Stimulated activated naive B cell treated with anti-CD40 and anti-IgM and Interleukin-4, amounts not matched to agents 10 μg/mL and 1 μg/mL and 100 μg/mL, for 72 hours (primary cell): ENCODE measurements at regions not wholly inside any gene's neighbourhood (a gene's known extent, or its start where the extent isn't known, plus 50 kb on each side); places are given as distances from the start of the nearest gene placed in this dataset.

Source experiments
- ATAC-seq, 2 donors: fragments of 150-1000 bp; cut with Tn5 transposase; replicated peaks; 2 replicates each; pipeline ENCODE4 v1.10.0; 2021; ENCODE audit warnings: moderate library complexity in 1 of 2
- DNase-seq: peaks from one replicate; pipeline ENCODE4 v3.0.0; 2021
- H3K27ac Mint-ChIP-seq: one replicate; pipeline ENCODE4 v1.8.0; 2022; ENCODE audit warnings: mild to moderate bottlenecking, mixed read lengths
- H3K27me3 Mint-ChIP-seq, 2 donors: one replicate each; pipeline ENCODE4 v1.8.0; 2022; ENCODE audit warnings: mixed read lengths in 2 of 2
- H3K36me3 Mint-ChIP-seq, 2 donors: one replicate each; pipeline ENCODE4 v1.8.0; 2022; ENCODE audit warnings: mixed read lengths in 2 of 2, mild to moderate bottlenecking in 1 of 2
- H3K4me1 Mint-ChIP-seq, 2 donors: one replicate each; pipeline ENCODE4 v1.8.0; 2022; ENCODE audit warnings: mixed read lengths in 2 of 2, mild to moderate bottlenecking in 1 of 2
- H3K4me3 Mint-ChIP-seq, 2 donors: one replicate each; pipeline ENCODE4 v1.8.0; 2022; ENCODE audit warnings: mild to moderate bottlenecking in 2 of 2, mixed read lengths in 2 of 2, moderate library complexity in 1 of 2
- H3K9me3 Mint-ChIP-seq, 2 donors: one replicate each; pipeline ENCODE4 v1.8.0; 2022; ENCODE audit warnings: mixed read lengths in 2 of 2, mild to moderate bottlenecking in 1 of 2

DNA sequence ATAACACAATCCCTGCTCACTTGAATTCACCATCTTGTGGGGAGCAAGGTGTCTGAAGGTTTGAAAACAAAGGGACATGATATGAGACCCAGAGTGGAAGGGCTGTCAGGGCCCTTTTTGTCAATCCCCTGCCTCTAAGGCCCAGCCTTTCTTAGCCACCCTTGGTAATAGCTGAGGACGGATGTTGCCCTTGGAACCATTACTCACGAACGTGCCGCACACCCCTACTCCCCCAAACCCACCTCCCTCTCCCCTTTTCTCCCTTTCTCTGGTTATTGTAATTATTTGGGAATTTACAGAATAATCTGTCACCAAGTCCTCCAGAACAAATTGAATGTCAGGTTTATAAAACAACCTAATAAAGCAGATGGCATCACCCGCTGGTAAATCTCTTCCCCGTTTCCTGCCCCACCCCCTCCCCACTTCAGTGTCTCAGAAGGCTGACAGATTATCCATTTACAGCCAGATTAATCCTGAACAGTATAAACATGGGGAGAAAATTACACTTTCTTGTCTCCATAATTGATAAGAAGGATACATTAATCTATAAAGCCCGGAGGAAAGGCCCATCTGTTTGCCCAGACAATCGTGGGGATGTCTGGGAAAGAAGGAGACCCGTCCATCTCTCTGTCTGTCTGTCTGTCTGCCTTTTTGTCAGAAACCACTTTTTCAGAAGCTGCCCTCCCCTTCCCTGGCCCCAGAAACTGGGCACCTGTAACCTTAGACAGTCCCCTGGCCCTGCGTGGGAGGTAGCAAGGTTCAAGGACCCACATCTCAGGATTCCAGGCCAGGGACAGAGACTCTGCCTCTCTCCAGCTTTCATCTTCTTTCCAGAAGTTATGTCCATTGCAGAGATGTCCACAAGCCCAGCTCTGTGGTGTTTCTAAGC is 60.6 kb upstream of the CD34 start:
- no peak for ATAC-seq
- H3K4me3 Mint-ChIP-seq, result no peak overlapping the region
- H3K4me1 Mint-ChIP-seq, result peaks cover 0 to 7% of the 10 kb centered on the region in 2 donors
- H3K27ac Mint-ChIP-seq, result no peak overlapping the region
- no peak for DNase-seq
- H3K27me3 Mint-ChIP-seq, result peaks cover 19 to 21% of the 10 kb centered on the region in 2 donors
- H3K36me3 Mint-ChIP-seq, result no peaks in the 10 kb centered on the region
- no peaks in the 10 kb centered on the region for H3K9me3 Mint-ChIP-seq

DNA sequence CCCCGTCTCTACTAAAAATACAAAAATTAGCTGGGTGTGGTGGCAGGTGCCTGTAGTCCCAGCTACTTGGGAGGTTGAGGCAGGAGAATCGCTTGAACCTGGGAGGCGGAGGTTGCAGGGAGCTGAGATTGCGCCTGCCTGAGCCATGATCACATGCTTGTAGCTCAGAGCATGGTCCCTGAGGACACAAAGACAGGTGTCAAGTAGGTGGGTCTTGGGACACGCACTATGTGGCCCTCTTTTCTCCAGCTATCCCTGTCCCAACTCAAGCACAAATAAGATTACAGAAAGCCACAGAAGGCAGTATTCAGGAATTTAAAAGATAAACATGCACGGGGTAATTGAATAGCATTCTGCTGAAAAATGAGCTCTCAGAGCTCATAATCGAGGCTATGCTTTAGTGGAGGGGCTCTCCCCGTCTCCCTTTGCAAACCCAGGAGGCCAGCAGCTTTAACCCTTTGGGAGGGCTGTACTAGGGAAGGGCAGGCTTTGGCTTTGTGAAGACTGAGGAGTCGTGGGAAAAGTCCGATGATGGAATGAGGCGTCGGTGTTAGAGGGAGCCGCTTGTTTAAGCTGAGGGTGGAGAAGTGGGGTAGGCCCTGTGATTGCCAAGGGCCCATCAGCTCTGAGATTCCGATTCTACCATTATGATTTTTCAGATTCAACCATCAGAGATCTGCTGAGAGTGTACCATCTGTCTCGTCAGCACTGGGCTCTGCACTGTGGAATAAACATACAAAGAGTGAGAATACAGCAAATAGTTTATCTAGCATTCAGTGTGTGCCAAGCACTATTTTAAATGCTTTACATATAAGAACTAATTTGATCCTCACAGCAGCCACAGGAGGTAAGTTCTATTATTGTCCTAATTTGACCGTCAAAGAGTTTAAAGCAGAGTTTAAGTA is 59.7 kb upstream of the CD34 start:
- ATAC-seq (no peak), DNase-seq (no peak)
- peaks cover 22 to 24% of the 10 kb centered on the region in 2 donors for H3K27me3 Mint-ChIP-seq
- H3K36me3 Mint-ChIP-seq, result no peaks in the 10 kb centered on the region
- H3K27ac Mint-ChIP-seq, result no peak overlapping the region
- peaks cover 0 to 7% of the 10 kb centered on the region in 2 donors for H3K4me1 Mint-ChIP-seq
- no peak overlapping the region for H3K4me3 Mint-ChIP-seq
- no peaks in the 10 kb centered on the region for H3K9me3 Mint-ChIP-seq

DNA sequence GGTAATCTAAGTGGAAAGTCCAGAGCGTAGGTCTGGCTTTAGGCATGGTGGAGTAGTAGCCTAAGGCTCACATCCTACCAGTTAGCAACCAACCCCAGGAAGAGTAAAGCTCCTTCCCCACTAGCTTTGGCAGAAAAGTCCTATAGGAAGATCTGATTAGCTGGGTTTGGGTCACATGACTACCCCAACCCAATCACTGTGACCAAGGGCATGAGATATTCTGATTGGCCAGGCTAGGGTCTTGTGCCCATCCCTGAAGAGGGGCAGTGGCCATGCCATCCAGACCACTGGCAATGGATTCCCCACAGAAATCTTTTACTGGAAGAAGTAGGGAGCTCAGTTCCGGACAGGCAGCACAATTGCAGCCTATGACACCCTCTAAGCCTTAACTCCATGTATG is 58.6 kb upstream of the CD34 start:
- H3K4me1 Mint-ChIP-seq, result peaks cover under 1 to 8% of the 10 kb centered on the region in 2 donors
- no peak overlapping the region for H3K4me3 Mint-ChIP-seq
- H3K36me3 Mint-ChIP-seq, result no peaks in the 10 kb centered on the region
- no peak for DNase-seq
- no peak for ATAC-seq
- H3K27ac Mint-ChIP-seq, result no peak overlapping the region
- H3K27me3 Mint-ChIP-seq, result peaks cover 26% of the 10 kb centered on the region in 2 donors
- no peaks in the 10 kb centered on the region for H3K9me3 Mint-ChIP-seq

DNA sequence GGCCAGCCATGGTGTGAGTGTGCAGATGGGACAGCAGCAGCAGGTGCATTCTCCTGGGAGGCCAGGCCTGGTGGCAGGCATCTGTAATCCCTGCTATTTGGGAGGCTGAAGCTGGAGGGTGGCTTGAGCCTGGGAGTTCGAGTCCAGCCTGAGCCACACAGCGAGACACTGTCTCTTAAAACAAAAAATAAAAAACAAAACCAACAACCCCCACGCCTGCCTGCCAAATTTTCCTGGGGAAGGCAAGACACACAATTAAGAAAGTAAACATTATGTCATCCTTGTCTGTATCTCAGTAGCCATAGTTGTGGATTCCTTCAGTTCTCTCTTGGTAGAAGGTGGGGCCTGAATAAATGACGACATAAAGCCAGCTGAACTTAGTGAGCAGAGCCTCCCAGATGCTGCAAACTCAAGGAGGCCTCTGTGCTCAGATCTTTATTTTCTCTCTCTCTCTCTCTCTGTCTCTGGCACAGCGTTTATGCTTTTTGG is 57.6 kb upstream of the CD34 start:
- ATAC-seq, result no peak

DNA sequence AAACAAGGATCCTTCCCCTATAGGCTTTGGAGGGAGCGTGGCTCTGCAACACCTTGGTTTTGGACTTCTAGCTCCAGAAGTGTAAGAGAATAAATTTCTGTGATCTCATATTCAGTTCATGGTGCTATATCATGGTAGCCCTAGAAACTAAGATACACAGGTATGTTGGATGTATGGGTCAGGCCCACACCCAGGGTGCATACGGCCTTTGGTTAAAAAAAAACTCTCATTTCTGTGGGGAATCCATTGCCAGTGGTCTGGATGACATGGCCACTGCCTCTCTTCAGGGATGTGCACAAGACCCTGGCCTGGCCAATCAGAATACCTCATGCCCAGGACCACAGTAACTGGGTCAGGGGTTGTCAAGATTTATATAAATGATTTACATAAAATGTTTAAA is 56.8 kb upstream of the CD34 start:
- no peak for ATAC-seq
- H3K27me3 Mint-ChIP-seq, result peaks cover 20 to 21% of the 10 kb centered on the region in 2 donors
- H3K4me3 Mint-ChIP-seq, result no peak overlapping the region
- H3K9me3 Mint-ChIP-seq, result no peaks in the 10 kb centered on the region
- H3K4me1 Mint-ChIP-seq, result peaks cover 8 to 19% of the 10 kb centered on the region in 2 donors
- no peak for DNase-seq
- no peaks in the 10 kb centered on the region for H3K36me3 Mint-ChIP-seq
- no peak overlapping the region for H3K27ac Mint-ChIP-seq

More for the DNA sequence above, 57.6 kb upstream of the CD34 start:
- Mint-ChIP-seq H3K4me1 (peaks cover 3 to 10% of the 10 kb centered on the region in 2 donors), H3K27me3 (peaks cover 23 to 28% of the 10 kb centered on the region in 2 donors), H3K27ac (no peak overlapping the region), H3K9me3 (no peaks in the 10 kb centered on the region), H3K4me3 (no peak overlapping the region), H3K36me3 (no peaks in the 10 kb centered on the region)
- no peak for DNase-seq

DNA sequence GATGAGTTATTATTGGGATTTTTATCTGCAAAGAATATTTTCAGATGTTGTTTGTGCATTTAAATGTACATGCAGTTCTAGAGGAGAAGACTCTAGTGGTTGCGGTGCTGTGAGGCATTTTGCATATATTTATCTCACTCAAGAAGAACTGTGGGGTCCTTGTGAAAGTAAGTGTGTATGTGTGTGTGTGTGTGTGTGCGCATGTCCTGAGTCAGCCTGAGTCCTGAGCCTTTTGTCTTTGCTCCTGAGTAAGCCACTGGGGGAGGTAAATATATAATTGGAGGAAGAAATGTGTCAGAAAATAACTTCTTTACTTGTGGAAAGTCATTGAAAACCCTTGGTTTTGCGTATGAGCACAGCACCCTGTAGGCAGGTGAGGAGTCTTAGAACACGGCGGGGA is 55.6 kb upstream of the CD34 start:
- no peak overlapping the region for H3K27ac Mint-ChIP-seq
- no peak for ATAC-seq
- no peaks in the 10 kb centered on the region for H3K36me3 Mint-ChIP-seq
- no peaks in the 10 kb centered on the region for H3K9me3 Mint-ChIP-seq
- no peak for DNase-seq
- H3K27me3 Mint-ChIP-seq, result peaks cover 18 to 19% of the 10 kb centered on the region in 2 donors
- H3K4me1 Mint-ChIP-seq, result peaks cover 11 to 24% of the 10 kb centered on the region in 2 donors
- H3K4me3 Mint-ChIP-seq, result no peak overlapping the region

DNA sequence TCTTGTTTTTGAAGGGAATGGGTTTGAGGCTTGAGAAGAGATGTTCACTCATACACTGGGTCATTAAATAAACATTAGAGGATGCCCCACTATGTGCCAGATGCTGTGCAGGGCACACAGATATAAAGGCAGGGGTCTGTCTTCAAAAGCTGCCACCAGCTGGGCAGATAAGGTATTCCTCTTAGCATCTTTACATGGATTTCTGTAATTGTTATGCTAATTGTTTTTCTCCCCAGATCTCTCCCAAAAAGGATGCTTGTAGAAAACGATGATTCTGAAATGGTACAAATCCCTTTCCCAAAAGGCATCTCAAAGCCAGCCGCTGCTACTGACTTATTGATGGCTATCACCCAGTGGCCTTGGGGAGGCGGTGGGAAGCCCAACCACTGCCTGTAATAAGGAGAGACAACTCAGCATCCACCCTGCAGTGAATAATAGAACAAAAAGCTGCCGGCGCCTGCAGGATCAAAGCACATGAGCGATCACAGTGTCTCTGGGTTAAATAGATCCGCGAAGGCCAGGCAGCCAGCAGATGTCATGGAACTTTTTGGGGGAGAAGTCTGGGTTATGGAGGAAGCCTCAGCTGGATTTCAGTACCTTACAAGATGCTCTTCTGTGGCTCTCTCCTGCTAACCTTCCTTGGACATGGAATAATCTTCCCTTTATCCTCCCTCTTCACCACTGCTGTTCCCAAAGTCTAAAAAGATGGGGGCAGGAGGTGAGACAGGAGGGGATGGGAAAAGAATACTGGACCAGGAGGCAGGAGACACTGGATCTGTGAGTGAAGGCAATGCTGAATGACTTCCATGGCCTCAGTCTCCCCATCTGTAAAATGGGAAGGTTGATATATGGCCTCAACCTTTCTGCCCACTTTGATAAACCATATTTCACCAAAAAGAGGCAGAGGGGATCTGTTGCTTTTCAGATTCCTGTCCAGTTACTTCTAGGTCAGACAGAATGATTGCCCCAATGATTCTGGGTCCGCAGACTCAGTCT is 54.8 kb upstream of the CD34 start:
- Mint-ChIP-seq H3K4me3 (no peak overlapping the region), H3K4me1 (peaks cover 11 to 24% of the 10 kb centered on the region in 2 donors), H3K9me3 (no peaks in the 10 kb centered on the region), H3K36me3 (no peaks in the 10 kb centered on the region), H3K27me3 (peaks cover 22 to 26% of the 10 kb centered on the region in 2 donors), H3K27ac (no peak overlapping the region)
- ATAC-seq (no peak), DNase-seq (no peak)

DNA sequence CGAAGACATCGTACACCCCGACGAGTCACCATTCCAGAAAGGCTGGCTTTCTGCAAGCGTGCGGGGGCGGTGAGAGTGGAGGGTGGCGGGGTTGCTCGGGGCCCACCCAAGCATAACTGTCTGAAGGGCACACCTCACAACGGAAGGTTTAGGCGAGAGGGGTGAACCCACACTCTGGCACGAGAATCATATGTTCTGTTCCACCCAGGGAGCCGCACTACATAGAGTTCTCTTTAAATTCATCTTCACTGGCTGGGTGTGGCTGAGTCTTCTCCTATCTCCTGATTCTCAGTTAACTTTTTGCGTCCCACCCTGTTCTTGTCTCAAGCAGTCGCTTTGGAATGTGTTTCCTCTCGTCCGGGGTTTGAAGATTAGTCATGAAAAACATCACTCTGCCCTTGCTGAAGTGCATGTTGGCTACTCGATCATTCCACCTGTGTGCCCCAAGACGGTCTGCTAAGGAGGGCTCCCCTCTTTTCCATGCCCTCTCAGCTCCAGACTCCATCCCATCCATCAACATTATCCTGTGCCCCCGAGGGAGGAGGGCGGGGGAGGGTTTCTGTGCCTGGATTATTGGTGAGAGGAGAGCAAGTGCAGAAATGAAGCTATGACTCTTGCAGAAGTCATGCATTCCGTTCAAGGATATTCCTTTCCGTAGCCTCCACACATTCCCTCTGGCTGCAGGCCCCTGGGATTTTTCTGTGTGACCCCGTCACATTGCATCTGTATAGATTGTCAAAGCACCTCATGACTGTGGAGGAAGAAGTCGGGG is 53.5 kb upstream of the CD34 start:
- H3K27me3 Mint-ChIP-seq, result peaks cover 31 to 39% of the 10 kb centered on the region in 2 donors
- peaks cover 14 to 28% of the 10 kb centered on the region in 2 donors for H3K4me1 Mint-ChIP-seq
- ATAC-seq (no peak), DNase-seq (no peak)
- H3K4me3 Mint-ChIP-seq, result peak overlapping the region in 1 of 2 donors; percentile 60
- no peaks in the 10 kb centered on the region for H3K9me3 Mint-ChIP-seq
- H3K27ac Mint-ChIP-seq, result peak overlapping the region; percentile 68
- peaks cover 0 to 2% of the 10 kb centered on the region in 2 donors for H3K36me3 Mint-ChIP-seq

DNA sequence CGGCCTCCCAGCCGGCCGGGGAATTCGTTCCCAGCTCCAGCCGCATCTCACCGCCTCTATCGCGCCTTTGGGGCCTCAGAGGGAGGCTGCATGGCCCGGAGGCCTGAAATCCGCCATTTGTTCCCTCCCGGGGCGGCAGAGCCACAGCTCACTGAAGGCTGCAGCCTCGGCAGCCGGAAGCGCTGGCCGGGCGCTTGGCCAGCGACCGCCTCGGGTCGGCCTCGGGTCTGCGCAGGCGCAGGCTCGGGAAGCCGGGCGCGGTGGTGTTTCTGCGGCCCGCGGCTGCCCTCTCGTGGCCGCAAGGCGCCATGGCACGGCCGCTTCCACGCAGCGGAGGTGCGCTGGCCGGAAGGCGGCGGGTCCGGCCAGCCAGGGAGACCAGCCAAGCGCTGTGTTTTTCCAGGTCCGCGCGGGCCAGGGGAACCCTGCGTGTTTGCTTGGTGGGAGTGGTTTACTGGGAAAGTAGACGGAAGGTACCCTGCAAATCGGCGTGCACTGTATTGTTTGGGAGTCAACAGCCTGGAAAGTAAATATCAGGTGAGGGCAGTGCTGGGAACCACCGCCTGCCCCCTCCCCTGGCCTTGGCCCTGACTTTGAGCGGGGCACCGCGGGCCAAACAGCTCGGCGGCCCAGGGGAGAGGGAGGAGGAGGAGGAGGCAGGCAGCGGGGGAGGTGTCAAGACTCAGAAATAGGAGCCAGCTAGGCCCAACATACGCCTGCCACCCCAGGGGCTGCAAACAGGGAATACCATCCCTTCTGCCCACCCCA is 52.7 kb upstream of the CD34 start:
- peaks cover 0 to 2% of the 10 kb centered on the region in 2 donors for H3K36me3 Mint-ChIP-seq

DNA sequence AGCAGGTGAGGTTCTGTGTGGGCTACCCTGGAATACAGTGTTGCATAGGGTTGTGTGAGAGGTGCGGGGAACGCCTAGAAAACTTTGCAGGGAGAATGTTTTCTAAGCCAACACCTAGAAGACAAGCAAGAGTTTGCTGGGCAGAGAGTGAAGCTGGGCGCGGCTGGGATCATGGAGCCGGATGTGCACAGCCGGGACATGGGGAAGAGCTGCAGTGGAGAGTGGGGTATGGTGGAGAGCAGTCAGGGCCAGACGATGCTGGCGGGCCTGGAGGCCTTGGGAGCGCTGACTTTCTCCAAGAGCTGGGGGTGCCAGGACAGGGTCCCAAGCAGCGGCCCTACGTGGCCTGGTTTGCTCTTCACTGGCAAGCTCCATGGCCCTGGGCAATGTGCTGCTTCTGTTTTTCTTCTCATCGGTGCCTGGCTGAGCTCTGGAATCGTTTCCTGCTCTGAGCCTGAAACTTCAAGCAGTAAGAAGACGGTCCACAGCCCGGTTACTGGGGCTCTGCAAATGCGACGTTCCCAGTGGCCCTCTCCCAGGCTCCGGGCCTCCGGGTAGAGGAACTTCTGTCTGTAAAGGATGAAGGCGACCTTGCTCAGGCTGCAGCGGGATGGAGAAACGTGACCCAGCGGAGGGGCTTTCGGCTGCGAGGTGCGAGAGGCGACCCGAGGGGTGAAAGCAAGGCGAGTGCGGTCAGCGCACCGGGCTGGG is 51.9 kb upstream of the CD34 start:
- Mint-ChIP-seq H3K27ac (peak overlapping the region; percentile 94), H3K27me3 (peaks cover 34 to 51% of the 10 kb centered on the region in 2 donors), H3K36me3 (peaks cover 0 to 2% of the 10 kb centered on the region in 2 donors), H3K4me1 (peaks cover 16 to 37% of the 10 kb centered on the region in 2 donors), H3K9me3 (no peaks in the 10 kb centered on the region), H3K4me3 (peak overlapping the region; percentile 88 to 93)
- no peak for DNase-seq
- ATAC-seq, result peak; percentile 29 to 30

More for the DNA sequence above, 52.7 kb upstream of the CD34 start:
- Mint-ChIP-seq H3K4me3 (peak overlapping the region; percentile 88 to 93), H3K27ac (peak overlapping the region; percentile 94), H3K9me3 (no peaks in the 10 kb centered on the region), H3K4me1 (peaks cover 14 to 33% of the 10 kb centered on the region in 2 donors), H3K27me3 (peaks cover 31 to 46% of the 10 kb centered on the region in 2 donors)
- ATAC-seq, result peak; percentile 80 to 82
- DNase-seq, result peak; percentile 80
